HL-60 (cell line): ENCODE measurements at regions not wholly inside any gene's neighbourhood (a gene's known extent, or its start where the extent isn't known, plus 50 kb on each side); places are given as distances from the start of the nearest gene placed in this dataset.

Experiments
- DNase-seq, 2 experiments: peaks; one replicate each; pipeline ENCODE4 v3.0.0-alpha.2; 2010 to 2020; ENCODE audit warnings: low read depth in 1 of 2, low spot score in 1 of 2
- H3K27ac ChIP-seq: fragments of 250-450 bp; sonication (Bioruptor Pico); replicated peaks from 2 replicates; pipeline ENCODE4 v1.5.1; 2020; ENCODE audit warnings: mild to moderate bottlenecking, moderate library complexity
- H3K27me3 ChIP-seq: fragments of 250-450 bp; sonication (Bioruptor Pico); 2 replicates; pipeline ENCODE4 v1.5.1; 2021; ENCODE audit warnings: mild to moderate bottlenecking, moderate library complexity; ENCODE audit not compliant: insufficient read depth, poor library complexity, severe bottlenecking
- H3K4me3 ChIP-seq: replicated peaks from 2 replicates; pipeline ENCODE4 v1.5.1; 2011; ENCODE audit warnings: mild to moderate bottlenecking, control low read depth, low read length; ENCODE audit not compliant: insufficient read depth
- CTCF ChIP-seq: IDR thresholded peaks from one replicate; pipeline ENCODE4 v1.5.1; 2011; ENCODE audit warnings: low read length, control low read depth, inconsistent platforms; ENCODE audit not compliant: insufficient read depth
- GABPA ChIP-seq: IDR thresholded peaks from 2 replicates; pipeline ENCODE4 v1.6.1; 2012; ENCODE audit warnings: low read depth
- POLR2AphosphoS5 ChIP-seq: IDR thresholded peaks from 2 replicates; pipeline ENCODE4 v1.6.1; 2012; ENCODE audit warnings: low read depth
- REST ChIP-seq: IDR thresholded peaks from 2 replicates; pipeline ENCODE4 v1.6.1; 2012; ENCODE audit warnings: low read depth; ENCODE audit not compliant: insufficient replicate concordance
- SPI1 ChIP-seq: IDR thresholded peaks from 2 replicates; pipeline ENCODE4 v1.6.1; 2012; ENCODE audit warnings: low read depth, mild to moderate bottlenecking, borderline replicate concordance

GRCh38 chr22:22372086-22372485 is 127.5 kb downstream of the VPREB1 start:
- Histone ChIP-seq H3K4me3 (no peak overlapping the region), H3K27ac (no peak overlapping the region), H3K27me3 (no peaks in the 10 kb centered on the region)
- no peak for DNase-seq
- TF ChIP-seq CTCF (no peak), GABPA (no peak), SPI1 (no peak), POLR2AphosphoS5 (no peak), REST (no peak)

GRCh38 chr22:22374163-22374562 is 129.6 kb downstream of the VPREB1 start:
- TF ChIP-seq GABPA (no peak), REST (no peak)
- Histone ChIP-seq H3K4me3 (no peak overlapping the region), H3K27ac (no peak overlapping the region), H3K27me3 (no peaks in the 10 kb centered on the region)
- DNase-seq: no peak

GRCh38 chr22:22374579-22374978 is 130.0 kb downstream of the VPREB1 start:
- Histone ChIP-seq H3K27ac (no peak overlapping the region), H3K27me3 (no peaks in the 10 kb centered on the region)

GRCh38 chr22:22375576-22376351 is 131.2 kb downstream of the VPREB1 start:
- H3K27me3 ChIP-seq: no peaks in the 10 kb centered on the region
- H3K27ac ChIP-seq: no peak overlapping the region
- TF ChIP-seq SPI1 (no peak), CTCF (no peak), REST (no peak), GABPA (no peak), POLR2AphosphoS5 (no peak)
- no peak for DNase-seq
- no peak overlapping the region for H3K4me3 ChIP-seq

More at GRCh38 chr22:22374579-22374978, 130.0 kb downstream of the VPREB1 start:
- no peak for TF ChIP-seq POLR2AphosphoS5
- no peak overlapping the region for H3K4me3 ChIP-seq
- no peak for DNase-seq
